ENCODE measurements at regions not wholly inside any gene's neighbourhood (a gene's known extent, or its start where the extent isn't known, plus 50 kb on each side); places are given as distances from the start of the nearest gene placed in this dataset.

DNA sequence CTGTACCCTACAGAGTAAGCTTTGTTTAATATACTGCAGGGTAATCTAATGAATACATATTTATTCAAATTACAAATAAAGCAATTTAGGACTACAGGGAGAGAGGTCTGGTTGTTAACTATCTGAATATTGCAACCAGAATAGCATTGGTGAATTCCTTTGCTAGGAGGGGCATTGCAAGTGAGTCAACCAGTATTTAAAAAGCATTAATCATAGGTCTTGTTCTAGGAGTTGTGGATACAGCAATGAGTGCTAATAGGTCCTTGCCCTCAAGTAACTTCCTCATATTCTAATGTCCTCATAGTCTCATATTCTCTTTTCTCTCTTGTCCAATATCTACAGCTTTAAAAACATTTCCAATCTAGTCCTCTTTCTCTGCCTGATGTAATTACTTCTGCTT is 531.4 kb downstream of the CDH11 start:
- Histone ChIP-seq H3K79me2 (ENCODE audit: control insufficient read depth, insufficient read depth, low read length) (no peaks in the 10 kb centered on the region), H3K27me3 (ENCODE audit: control insufficient read depth, extremely low read depth, insufficient read depth, low read length) (no peaks in the 10 kb centered on the region), H3K4me1 (ENCODE audit: control insufficient read depth, extremely low read depth, insufficient read depth, low read length) (no peaks in the 10 kb centered on the region), H4K20me1 (ENCODE audit: control insufficient read depth, extremely low read depth, insufficient read depth, low read length) (no peaks in the 10 kb centered on the region), H3K9me1 (ENCODE audit: control insufficient read depth, extremely low read depth, insufficient read depth, low read length) (no peaks in the 10 kb centered on the region), H3K4me2 (ENCODE audit: control insufficient read depth, extremely low read depth, insufficient read depth, low read depth, low read length) (no peak overlapping the region), H3K9ac (ENCODE audit: control insufficient read depth, extremely low read depth, insufficient read depth, low read length) (no peak overlapping the region), H3K4me3 (ENCODE audit: control insufficient read depth in 2 of 3, extremely low read depth in 1 of 3, insufficient read depth in 2 of 3, low read depth in 1 of 3, low read length in 3 of 3) (no peak overlapping the region), H3K36me3 (ENCODE audit: control insufficient read depth in 2 of 2, extremely low read depth in 1 of 2, insufficient read depth in 2 of 2, low read length in 2 of 2) (no peaks in the 10 kb centered on the region), H2AFZ (ENCODE audit: control insufficient read depth, low read length) (no peak overlapping the region), H3K27ac (ENCODE audit: control insufficient read depth, insufficient read depth, low read length) (no peak overlapping the region), H3K9me3 (ENCODE audit: control insufficient read depth, low read depth, low read length) (no peaks in the 10 kb centered on the region)
- FAIRE-seq (no peak), DNase-seq (ENCODE audit: low read depth, low spot score) (no peak)
- no peak for TF ChIP-seq EZH2 (IDR thresholded peaks at IDR 0.05; ENCODE audit: low read length)
- TF ChIP-seq, protein P1, sequence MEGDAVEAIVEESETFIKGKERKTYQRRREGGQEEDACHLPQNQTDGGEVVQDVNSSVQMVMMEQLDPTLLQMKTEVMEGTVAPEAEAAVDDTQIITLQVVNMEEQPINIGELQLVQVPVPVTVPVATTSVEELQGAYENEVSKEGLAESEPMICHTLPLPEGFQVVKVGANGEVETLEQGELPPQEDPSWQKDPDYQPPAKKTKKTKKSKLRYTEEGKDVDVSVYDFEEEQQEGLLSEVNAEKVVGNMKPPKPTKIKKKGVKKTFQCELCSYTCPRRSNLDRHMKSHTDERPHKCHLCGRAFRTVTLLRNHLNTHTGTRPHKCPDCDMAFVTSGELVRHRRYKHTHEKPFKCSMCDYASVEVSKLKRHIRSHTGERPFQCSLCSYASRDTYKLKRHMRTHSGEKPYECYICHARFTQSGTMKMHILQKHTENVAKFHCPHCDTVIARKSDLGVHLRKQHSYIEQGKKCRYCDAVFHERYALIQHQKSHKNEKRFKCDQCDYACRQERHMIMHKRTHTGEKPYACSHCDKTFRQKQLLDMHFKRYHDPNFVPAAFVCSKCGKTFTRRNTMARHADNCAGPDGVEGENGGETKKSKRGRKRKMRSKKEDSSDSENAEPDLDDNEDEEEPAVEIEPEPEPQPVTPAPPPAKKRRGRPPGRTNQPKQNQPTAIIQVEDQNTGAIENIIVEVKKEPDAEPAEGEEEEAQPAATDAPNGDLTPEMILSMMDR (optimal IDR thresholded peaks at IDR 0.05 in 1 of 3, IDR thresholded peaks at IDR 0.05 in 1 of 3, conservative IDR thresholded peaks at IDR 0.05 in 1 of 3; ENCODE audit: extremely low read depth in 1 of 3, insufficient read depth in 2 of 3, low read length in 3 of 3) = no peak
- dilution Hi-C loops (cut with MboI; ENCODE audit: extremely low pct_ligation_motif_present, low sequenced_read_pairs) = no loop called here

DNA sequence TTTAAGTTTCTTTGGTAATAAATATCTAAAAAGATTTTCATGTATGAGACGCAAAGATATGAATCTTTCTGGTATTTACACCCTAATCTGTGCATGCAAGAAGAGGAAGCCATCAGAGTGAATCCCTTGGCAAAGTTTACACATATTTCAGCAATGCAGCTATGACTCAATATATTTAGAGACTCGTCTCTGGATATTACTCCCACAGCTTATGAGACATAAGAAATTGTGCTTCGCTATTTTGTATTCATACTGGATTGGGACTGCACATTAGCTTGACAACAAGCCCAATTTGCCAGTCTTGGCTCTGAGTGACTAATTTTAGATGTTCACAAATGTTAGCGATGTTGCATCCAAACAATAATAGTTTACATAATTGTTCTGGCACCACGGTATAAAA is 532.0 kb downstream of the CDH11 start:
- no peaks in the 10 kb centered on the region for H3K27me3 ChIP-seq (ENCODE audit: control insufficient read depth, extremely low read depth, insufficient read depth, low read length)
- TF ChIP-seq, protein P1 (optimal IDR thresholded peaks at IDR 0.05 in 1 of 3, IDR thresholded peaks at IDR 0.05 in 1 of 3, conservative IDR thresholded peaks at IDR 0.05 in 1 of 3; ENCODE audit: extremely low read depth in 1 of 3, insufficient read depth in 2 of 3, low read length in 3 of 3) = no peak
- TF ChIP-seq EZH2 (IDR thresholded peaks at IDR 0.05; ENCODE audit: low read length) = no peak
- no peaks in the 10 kb centered on the region for H3K9me1 ChIP-seq (ENCODE audit: control insufficient read depth, extremely low read depth, insufficient read depth, low read length)
- no peaks in the 10 kb centered on the region for H3K79me2 ChIP-seq (ENCODE audit: control insufficient read depth, insufficient read depth, low read length)
- no peaks in the 10 kb centered on the region for H3K9me3 ChIP-seq (ENCODE audit: control insufficient read depth, low read depth, low read length)
- no peak overlapping the region for H3K4me3 ChIP-seq (ENCODE audit: control insufficient read depth in 2 of 3, extremely low read depth in 1 of 3, insufficient read depth in 2 of 3, low read depth in 1 of 3, low read length in 3 of 3)
- dilution Hi-C loops (cut with MboI; ENCODE audit: extremely low pct_ligation_motif_present, low sequenced_read_pairs) = no loop called here
- no peak for FAIRE-seq
- no peak for DNase-seq (ENCODE audit: low read depth, low spot score)
- no peak overlapping the region for H3K4me2 ChIP-seq (ENCODE audit: control insufficient read depth, extremely low read depth, insufficient read depth, low read depth, low read length)
- H3K36me3 ChIP-seq (ENCODE audit: control insufficient read depth in 2 of 2, extremely low read depth in 1 of 2, insufficient read depth in 2 of 2, low read length in 2 of 2) = no peaks in the 10 kb centered on the region
- H4K20me1 ChIP-seq (ENCODE audit: control insufficient read depth, extremely low read depth, insufficient read depth, low read length) = no peaks in the 10 kb centered on the region
- H3K27ac ChIP-seq (ENCODE audit: control insufficient read depth, insufficient read depth, low read length) = no peak overlapping the region
- no peak overlapping the region for H2AFZ ChIP-seq (ENCODE audit: control insufficient read depth, low read length)
- no peak overlapping the region for H3K9ac ChIP-seq (ENCODE audit: control insufficient read depth, extremely low read depth, insufficient read depth, low read length)
- H3K4me1 ChIP-seq (ENCODE audit: control insufficient read depth, extremely low read depth, insufficient read depth, low read length) = no peaks in the 10 kb centered on the region

Data from keratinocyte (primary cell).